ENCODE measurements at regions not wholly inside any gene's neighbourhood (a gene's known extent, or its start where the extent isn't known, plus 50 kb on each side); places are given as distances from the start of the nearest gene placed in this dataset.

DNA sequence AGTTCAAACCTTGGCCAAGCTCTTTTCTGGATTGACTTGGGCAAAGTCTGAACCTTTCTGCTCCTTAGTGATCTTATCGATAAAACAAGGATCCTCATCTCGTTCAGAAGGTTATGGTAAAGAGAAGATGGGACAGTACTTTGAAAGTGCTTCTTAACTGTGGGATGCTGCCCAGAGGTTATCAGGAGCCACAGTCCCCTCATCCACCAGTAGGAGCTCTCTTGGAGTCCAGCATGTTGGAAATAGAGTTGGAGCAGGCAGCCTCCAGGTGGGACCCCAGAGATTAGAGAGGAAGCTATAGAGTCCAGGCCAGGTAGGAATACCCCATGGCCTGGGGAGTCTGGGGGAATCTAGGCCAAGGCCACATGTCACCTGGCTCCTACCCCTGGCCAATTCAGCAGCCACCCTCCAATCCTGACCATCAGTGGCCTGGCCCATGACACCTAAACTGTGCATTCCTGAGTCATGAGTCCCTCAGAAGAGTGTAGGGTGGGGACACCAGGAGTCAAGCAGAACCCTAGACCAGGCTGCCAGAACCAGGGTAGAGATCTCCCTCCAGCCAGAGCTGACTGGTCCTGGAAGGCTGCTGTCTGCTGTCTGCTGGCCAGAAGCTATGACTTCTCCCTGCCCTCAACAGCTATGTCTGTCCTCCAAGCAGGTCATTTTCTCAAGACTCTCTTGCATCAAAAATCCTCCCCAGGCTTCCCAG, 144.3 kb downstream of the AIPL1 start:
- POLR2A ChIA-PET: no interaction called here
- Histone ChIP-seq H3K27ac (ENCODE audit: control insufficient read depth, insufficient read depth) (no peak overlapping the region), H4K20me1 (ENCODE audit: control insufficient read depth, insufficient read depth) (no peaks in the 10 kb centered on the region), H2AFZ (ENCODE audit: control insufficient read depth, low read depth, low read length) (no peak overlapping the region), H3K9me3 (replicated peaks; ENCODE audit: control insufficient read depth, insufficient read depth, low read length) (no peaks in the 10 kb centered on the region), H3K9ac (ENCODE audit: control insufficient read depth, insufficient read depth, low read length) (no peak overlapping the region), H3K4me3 (no peak overlapping the region), H3K4me1 (ENCODE audit: control insufficient read depth, insufficient read depth, low read length) (no peaks in the 10 kb centered on the region), H3K4me2 (ENCODE audit: control insufficient read depth, insufficient read depth) (no peak overlapping the region), H3K27me3 (replicated peaks in 1 of 2; ENCODE audit: control insufficient read depth in 2 of 2, insufficient read depth in 2 of 2, low read length in 1 of 2) (no peaks in the 10 kb centered on the region), H3K79me2 (ENCODE audit: control insufficient read depth, insufficient read depth, low read length) (no peaks in the 10 kb centered on the region), H3K36me3 (ENCODE audit: control insufficient read depth in 2 of 2, insufficient read depth in 2 of 2, low read length in 1 of 2) (no peaks in the 10 kb centered on the region)
- ATAC-seq (no peak), FAIRE-seq (no peak), DNase-seq (ENCODE audit: low read depth, low spot score) (no peak)
- CTCF ChIA-PET: no interaction called here
- RAD21 ChIA-PET (ENCODE audit: unreplicated experiment): no interaction called here
- in situ Hi-C loops (cut with MboI) (no loop called here), intact Hi-C loops (cut with micrococcal nuclease; ENCODE audit: unreplicated experiment) (no loop called here)
- SMC1A ChIA-PET (ENCODE audit: uncharacterized antibody, unreplicated experiment): no interaction called here
- BruUV-seq (replicated peaks): no TSS peak
- WGBS (ENCODE audit: insufficient coverage, insufficient replicate concordance, low lambda C conversion rate, missing lambda C conversion rate): 47% methylated on average over 2 of the region's 2 CpGs
- no peak for TF ChIP-seq SREBF2 (IDR thresholded peaks at IDR 0.05; ENCODE audit: low read length)
- no peak for TF ChIP-seq NR2C2 (IDR thresholded peaks at IDR 0.05; ENCODE audit: borderline replicate concordance, control insufficient read depth, insufficient read length, low read depth)
- TF ChIP-seq SMC3 (IDR thresholded peaks at IDR 0.05; ENCODE audit: borderline replicate concordance, low read length): no peak
- no peak for TF ChIP-seq ASH2L (IDR thresholded peaks at IDR 0.05; ENCODE audit: borderline replicate concordance, low read depth)
- TF ChIP-seq KLF5 (IDR thresholded peaks at IDR 0.05; ENCODE audit: partially characterized antibody): no peak
- no peak for TF ChIP-seq WRNIP1 (IDR thresholded peaks at IDR 0.05; ENCODE audit: borderline replicate concordance, low read depth, low read length)
- no peak for TF ChIP-seq HDAC6 (IDR thresholded peaks at IDR 0.05; ENCODE audit: unreplicated experiment)
- TF ChIP-seq, protein P1, sequence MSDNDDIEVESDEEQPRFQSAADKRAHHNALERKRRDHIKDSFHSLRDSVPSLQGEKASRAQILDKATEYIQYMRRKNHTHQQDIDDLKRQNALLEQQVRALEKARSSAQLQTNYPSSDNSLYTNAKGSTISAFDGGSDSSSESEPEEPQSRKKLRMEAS (IDR thresholded peaks at IDR 0.05; ENCODE audit: low read depth, low read length): no peak
- TF ChIP-seq ESRRA (IDR thresholded peaks at IDR 0.05; ENCODE audit: low read length): no peak
- TF ChIP-seq CBFB (IDR thresholded peaks at IDR 0.05; ENCODE audit: low read depth): no peak
- TF ChIP-seq NFYA (IDR thresholded peaks at IDR 0.05; ENCODE audit: borderline replicate concordance, low read depth, low read length): no peak
- TF ChIP-seq YY1 (IDR thresholded peaks at IDR 0.05; ENCODE audit: low read depth, low read length): no peak
- no peak for TF ChIP-seq BACH1 (IDR thresholded peaks at IDR 0.05; ENCODE audit: borderline replicate concordance)
- TF ChIP-seq SREBF1 (IDR thresholded peaks at IDR 0.05; ENCODE audit: low read length): no peak
